HEK293 (cell line): ENCODE measurements at regions not wholly inside any gene's neighbourhood (a gene's known extent, or its start where the extent isn't known, plus 50 kb on each side); places are given as distances from the start of the nearest gene placed in this dataset.

ENCODE experiments used
- CTCF ChIA-PET: fragments of 350-600 bp; formaldehyde crosslinking; extraction: SDS; loops from one replicate; lab custom pipeline; 2021; ENCODE audit warnings: antibody characterized with exemption; lab: Yijun Ruan, JAX
- POLR2A ChIA-PET: fragments of 300-600 bp; formaldehyde crosslinking; extraction: SDS; loops from one replicate; lab custom pipeline; 2020; ENCODE audit warnings: antibody characterized with exemption, inconsistent platforms; lab: Yijun Ruan, JAX
- H3K27ac ChIP-seq: fragments of 200-500 bp; sonication (Bioruptor generic); 2 replicates; pipeline ENCODE4 v1.5.1; 2014; ENCODE audit warnings: low read depth, low read length, control low read depth, inconsistent platforms; ENCODE audit errors: extremely low read depth
- H3K36me3 ChIP-seq, 2 experiments: fragments of 200-500 bp in 1 of 2; sonication (Bioruptor generic) in 1 of 2; 1 replicate in 1 of 2; 2 replicates in 1 of 2; pipeline ENCODE4 v1.5.1; 2014 to 2017; ENCODE audit warnings: inconsistent platforms in 2 of 2, low read length in 2 of 2; ENCODE audit not compliant: control insufficient read depth in 2 of 2, insufficient read depth in 1 of 2
- H3K4me1 ChIP-seq: fragments of 200-500 bp; sonication (Bioruptor generic); 2 replicates; pipeline ENCODE4 v1.5.1; 2014; ENCODE audit warnings: mild to moderate bottlenecking, low read length, inconsistent platforms; ENCODE audit not compliant: control insufficient read depth, insufficient read depth
- H3K4me3 ChIP-seq: 2 replicates; pipeline ENCODE4 v1.5.1; 2011; ENCODE audit warnings: low read depth, mild to moderate bottlenecking, control low read depth, low read length, moderate library complexity
- H3K9me3 ChIP-seq: fragments of 200-500 bp; sonication (Bioruptor generic); 2 replicates; pipeline ENCODE4 v1.5.1; 2014; ENCODE audit warnings: low read depth, low read length, inconsistent platforms; ENCODE audit not compliant: control insufficient read depth, insufficient read depth
- HOXA7 ChIP-seq: sonication (generic); formaldehyde crosslinking; IDR thresholded peaks from 2 replicates; pipeline ENCODE4 v1.8.1; 2022; ENCODE audit warnings: missing genetic modification reagents, borderline replicate concordance
- TCF7L2 ChIP-seq: IDR thresholded peaks from 2 replicates; pipeline ENCODE4 v1.6.1; 2011; ENCODE audit warnings: low read depth, mild to moderate bottlenecking, inconsistent platforms, low read length, moderate library complexity, borderline replicate concordance
- ZNF2 ChIP-seq: fragments of 450-650 bp; formaldehyde crosslinking; IDR thresholded peaks from 2 replicates; pipeline ENCODE4 v1.5.1; 2016; ENCODE audit warnings: missing biosample characterization, missing genetic modification characterization
- ZNF221 ChIP-seq: fragments of 450-650 bp; formaldehyde crosslinking; IDR thresholded peaks from 2 replicates; pipeline ENCODE4 v1.5.1; 2017; ENCODE audit warnings: missing biosample characterization, missing genetic modification characterization, borderline replicate concordance
- ZNF37A ChIP-seq: fragments of 450-650 bp; IDR thresholded peaks from 2 replicates; pipeline ENCODE4 v1.5.1; 2018; ENCODE audit warnings: missing biosample characterization, missing genetic modification characterization
- ZNF394 ChIP-seq: fragments of 450-650 bp; formaldehyde crosslinking; IDR thresholded peaks from 2 replicates; pipeline ENCODE4 v1.5.1; 2016; ENCODE audit warnings: missing biosample characterization, missing genetic modification characterization, mild to moderate bottlenecking, moderate library complexity, borderline replicate concordance
- ZNF548 ChIP-seq: fragments of 450-650 bp; formaldehyde crosslinking; IDR thresholded peaks from 2 replicates; pipeline ENCODE4 v1.5.1; 2016; ENCODE audit warnings: missing biosample characterization, missing genetic modification characterization
- ZNF624 ChIP-seq: fragments of 450-650 bp; formaldehyde crosslinking; IDR thresholded peaks from 2 replicates; pipeline ENCODE4 v1.5.1; 2017; ENCODE audit warnings: missing biosample characterization, missing genetic modification characterization
- ZNF660 ChIP-seq: fragments of 450-650 bp; IDR thresholded peaks from 2 replicates; pipeline ENCODE4 v1.5.1; 2018; ENCODE audit warnings: missing biosample characterization, mild to moderate bottlenecking, missing genetic modification characterization
- ZNF664 ChIP-seq: fragments of 450-650 bp; formaldehyde crosslinking; IDR thresholded peaks from 2 replicates; pipeline ENCODE4 v1.5.1; 2016; ENCODE audit warnings: missing biosample characterization, missing genetic modification characterization
- ZNF707 ChIP-seq: fragments of 450-650 bp; formaldehyde crosslinking; IDR thresholded peaks from 2 replicates; pipeline ENCODE4 v1.5.1; 2016; ENCODE audit warnings: missing biosample characterization, missing genetic modification characterization
- ZNF791 ChIP-seq: fragments of 450-650 bp; formaldehyde crosslinking; IDR thresholded peaks from 2 replicates; pipeline ENCODE4 v1.5.1; 2016; ENCODE audit warnings: missing biosample characterization, missing genetic modification characterization
- ZNF837 ChIP-seq: fragments of 450-650 bp; formaldehyde crosslinking; IDR thresholded peaks from 2 replicates; pipeline ENCODE4 v1.5.1; 2016; ENCODE audit warnings: missing biosample characterization, missing genetic modification characterization
- ZSCAN23 ChIP-seq: fragments of 450-650 bp; formaldehyde crosslinking; IDR thresholded peaks from 2 replicates; pipeline ENCODE4 v1.5.1; 2016; ENCODE audit warnings: missing biosample characterization, missing genetic modification characterization
- TF ChIP-seq, protein P1 (sequence below): fragments of 450-650 bp; formaldehyde crosslinking; IDR thresholded peaks from 2 replicates; pipeline ENCODE4; 2016; ENCODE audit warnings: missing biosample characterization, missing genetic modification characterization
- TF ChIP-seq, protein P2 (sequence below): fragments of 450-650 bp; formaldehyde crosslinking; IDR thresholded peaks from 2 replicates; pipeline ENCODE4 v1.5.1; 2016; ENCODE audit warnings: missing biosample characterization, missing genetic modification characterization
- TF ChIP-seq, protein P3 (sequence below): IDR thresholded peaks from 2 replicates; pipeline ENCODE4 v1.6.1; 2011; ENCODE audit warnings: mild to moderate bottlenecking, low read depth, low read length, borderline replicate concordance
- TF ChIP-seq, protein P4 (sequence below): fragments of 450-650 bp; formaldehyde crosslinking; IDR thresholded peaks from 2 replicates; pipeline ENCODE4 v1.5.1; 2017; ENCODE audit warnings: missing biosample characterization, missing genetic modification characterization
- TF ChIP-seq, protein P5 (sequence below): fragments of 450-650 bp; formaldehyde crosslinking; IDR thresholded peaks from 2 replicates; pipeline ENCODE4 v1.5.0; 2017; ENCODE audit warnings: missing biosample characterization, missing genetic modification characterization, borderline replicate concordance

DNA sequence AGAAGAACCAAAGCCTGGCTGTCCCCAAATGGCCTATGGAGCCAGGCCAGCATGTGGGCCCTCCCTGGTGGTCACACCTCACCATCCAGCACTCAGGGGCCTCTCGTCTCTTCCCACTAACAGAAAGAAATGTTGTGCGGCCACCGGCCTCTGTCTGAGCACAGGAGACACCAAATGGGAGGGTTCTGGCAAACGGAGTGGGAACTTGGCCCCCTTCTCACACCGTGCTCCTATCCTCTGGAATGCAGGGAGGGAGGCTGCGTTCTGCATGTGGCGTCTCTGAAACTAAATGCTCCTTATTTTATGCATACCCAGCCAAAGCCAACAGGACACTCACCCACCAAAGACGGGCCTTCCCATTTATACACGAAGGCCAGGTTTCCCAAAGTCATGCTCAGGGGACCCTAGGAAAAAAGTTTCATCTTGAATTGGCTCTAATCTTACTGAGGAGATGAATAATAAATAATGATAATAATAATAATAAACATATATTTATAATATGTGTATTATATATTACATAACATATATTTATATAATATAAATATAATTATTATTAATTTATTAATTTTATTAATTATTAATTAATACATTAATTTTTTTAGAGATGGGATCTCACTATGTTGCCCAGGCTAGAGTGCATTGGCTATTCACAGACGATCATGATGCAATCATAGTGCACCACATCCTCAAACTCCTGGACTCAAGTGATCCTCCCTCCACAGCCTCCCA, 102.4 kb downstream of the FOXF2 start:
- no peaks in the 10 kb centered on the region for H3K4me1 ChIP-seq
- H3K4me3 ChIP-seq, result no peak overlapping the region
- H3K9me3 ChIP-seq, result no peaks in the 10 kb centered on the region
- no peak overlapping the region for H3K27ac ChIP-seq
- H3K36me3 ChIP-seq, result no peaks in the 10 kb centered on the region
- TF ChIP-seq TCF7L2, result no peak
- no peak for TF ChIP-seq ZNF37A (tag by site-specific recombination)
- no peak for TF ChIP-seq ZNF221 (tag by site-specific recombination)
- TF ChIP-seq, protein P1, sequence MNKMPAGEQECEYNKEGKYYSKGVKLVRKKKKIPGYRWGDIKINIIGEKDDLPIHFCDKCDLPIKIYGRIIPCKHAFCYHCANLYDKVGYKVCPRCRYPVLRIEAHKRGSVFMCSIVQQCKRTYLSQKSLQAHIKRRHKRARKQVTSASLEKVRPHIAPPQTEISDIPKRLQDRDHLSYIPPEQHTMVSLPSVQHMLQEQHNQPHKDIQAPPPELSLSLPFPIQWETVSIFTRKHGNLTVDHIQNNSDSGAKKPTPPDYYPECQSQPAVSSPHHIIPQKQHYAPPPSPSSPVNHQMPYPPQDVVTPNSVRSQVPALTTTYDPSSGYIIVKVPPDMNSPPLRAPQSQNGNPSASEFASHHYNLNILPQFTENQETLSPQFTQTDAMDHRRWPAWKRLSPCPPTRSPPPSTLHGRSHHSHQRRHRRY (tag by site-specific recombination), result no peak
- TF ChIP-seq, protein P2, sequence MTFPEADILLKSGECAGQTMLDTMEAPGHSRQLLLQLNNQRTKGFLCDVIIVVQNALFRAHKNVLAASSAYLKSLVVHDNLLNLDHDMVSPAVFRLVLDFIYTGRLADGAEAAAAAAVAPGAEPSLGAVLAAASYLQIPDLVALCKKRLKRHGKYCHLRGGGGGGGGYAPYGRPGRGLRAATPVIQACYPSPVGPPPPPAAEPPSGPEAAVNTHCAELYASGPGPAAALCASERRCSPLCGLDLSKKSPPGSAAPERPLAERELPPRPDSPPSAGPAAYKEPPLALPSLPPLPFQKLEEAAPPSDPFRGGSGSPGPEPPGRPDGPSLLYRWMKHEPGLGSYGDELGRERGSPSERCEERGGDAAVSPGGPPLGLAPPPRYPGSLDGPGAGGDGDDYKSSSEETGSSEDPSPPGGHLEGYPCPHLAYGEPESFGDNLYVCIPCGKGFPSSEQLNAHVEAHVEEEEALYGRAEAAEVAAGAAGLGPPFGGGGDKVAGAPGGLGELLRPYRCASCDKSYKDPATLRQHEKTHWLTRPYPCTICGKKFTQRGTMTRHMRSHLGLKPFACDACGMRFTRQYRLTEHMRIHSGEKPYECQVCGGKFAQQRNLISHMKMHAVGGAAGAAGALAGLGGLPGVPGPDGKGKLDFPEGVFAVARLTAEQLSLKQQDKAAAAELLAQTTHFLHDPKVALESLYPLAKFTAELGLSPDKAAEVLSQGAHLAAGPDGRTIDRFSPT (tag by site-specific recombination), result no peak
- no peak for TF ChIP-seq ZSCAN23 (tag by site-specific recombination)
- TF ChIP-seq, protein P3, sequence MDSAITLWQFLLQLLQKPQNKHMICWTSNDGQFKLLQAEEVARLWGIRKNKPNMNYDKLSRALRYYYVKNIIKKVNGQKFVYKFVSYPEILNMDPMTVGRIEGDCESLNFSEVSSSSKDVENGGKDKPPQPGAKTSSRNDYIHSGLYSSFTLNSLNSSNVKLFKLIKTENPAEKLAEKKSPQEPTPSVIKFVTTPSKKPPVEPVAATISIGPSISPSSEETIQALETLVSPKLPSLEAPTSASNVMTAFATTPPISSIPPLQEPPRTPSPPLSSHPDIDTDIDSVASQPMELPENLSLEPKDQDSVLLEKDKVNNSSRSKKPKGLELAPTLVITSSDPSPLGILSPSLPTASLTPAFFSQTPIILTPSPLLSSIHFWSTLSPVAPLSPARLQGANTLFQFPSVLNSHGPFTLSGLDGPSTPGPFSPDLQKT, result no peak
- TF ChIP-seq ZNF2 (tag by site-specific recombination), result no peak
- TF ChIP-seq ZNF660, result no peak
- TF ChIP-seq, protein P4, sequence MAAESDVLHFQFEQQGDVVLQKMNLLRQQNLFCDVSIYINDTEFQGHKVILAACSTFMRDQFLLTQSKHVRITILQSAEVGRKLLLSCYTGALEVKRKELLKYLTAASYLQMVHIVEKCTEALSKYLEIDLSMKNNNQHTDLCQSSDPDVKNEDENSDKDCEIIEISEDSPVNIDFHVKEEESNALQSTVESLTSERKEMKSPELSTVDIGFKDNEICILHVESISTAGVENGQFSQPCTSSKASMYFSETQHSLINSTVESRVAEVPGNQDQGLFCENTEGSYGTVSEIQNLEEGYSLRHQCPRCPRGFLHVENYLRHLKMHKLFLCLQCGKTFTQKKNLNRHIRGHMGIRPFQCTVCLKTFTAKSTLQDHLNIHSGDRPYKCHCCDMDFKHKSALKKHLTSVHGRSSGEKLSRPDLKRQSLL, result no peak
- TF ChIP-seq ZNF548 (tag by site-specific recombination), result no peak
- no peak for TF ChIP-seq ZNF837 (tag by site-specific recombination)
- TF ChIP-seq, protein P5, sequence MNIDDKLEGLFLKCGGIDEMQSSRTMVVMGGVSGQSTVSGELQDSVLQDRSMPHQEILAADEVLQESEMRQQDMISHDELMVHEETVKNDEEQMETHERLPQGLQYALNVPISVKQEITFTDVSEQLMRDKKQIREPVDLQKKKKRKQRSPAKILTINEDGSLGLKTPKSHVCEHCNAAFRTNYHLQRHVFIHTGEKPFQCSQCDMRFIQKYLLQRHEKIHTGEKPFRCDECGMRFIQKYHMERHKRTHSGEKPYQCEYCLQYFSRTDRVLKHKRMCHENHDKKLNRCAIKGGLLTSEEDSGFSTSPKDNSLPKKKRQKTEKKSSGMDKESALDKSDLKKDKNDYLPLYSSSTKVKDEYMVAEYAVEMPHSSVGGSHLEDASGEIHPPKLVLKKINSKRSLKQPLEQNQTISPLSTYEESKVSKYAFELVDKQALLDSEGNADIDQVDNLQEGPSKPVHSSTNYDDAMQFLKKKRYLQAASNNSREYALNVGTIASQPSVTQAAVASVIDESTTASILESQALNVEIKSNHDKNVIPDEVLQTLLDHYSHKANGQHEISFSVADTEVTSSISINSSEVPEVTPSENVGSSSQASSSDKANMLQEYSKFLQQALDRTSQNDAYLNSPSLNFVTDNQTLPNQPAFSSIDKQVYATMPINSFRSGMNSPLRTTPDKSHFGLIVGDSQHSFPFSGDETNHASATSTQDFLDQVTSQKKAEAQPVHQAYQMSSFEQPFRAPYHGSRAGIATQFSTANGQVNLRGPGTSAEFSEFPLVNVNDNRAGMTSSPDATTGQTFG, result no peak
- TF ChIP-seq ZNF624, result no peak
- TF ChIP-seq ZNF664 (tag by site-specific recombination), result no peak
- no peak for TF ChIP-seq HOXA7 (CRISPR knock-in tag)
- no peak for TF ChIP-seq ZNF394 (tag by site-specific recombination)
- no peak for TF ChIP-seq ZNF791 (tag by site-specific recombination)
- no peak for TF ChIP-seq ZNF707 (tag by site-specific recombination)
- ChIA-PET CTCF (no interaction called here), POLR2A (no interaction called here)
